MCF 10A (cell line): ENCODE measurements at regions not wholly inside any gene's neighbourhood (a gene's known extent, or its start where the extent isn't known, plus 50 kb on each side); places are given as distances from the start of the nearest gene placed in this dataset.

Source experiments
- BruUV-seq: library from RNA; stranded (reverse); fragments of 400-500 nt; replicated peaks from 2 replicates; lab custom pipeline; 2021; lab: Mats Ljungman, UMichigan
- CTCF ChIA-PET: fragments of 300-600 bp; sonication (Branson Sonifier 250); formaldehyde crosslinking; extraction: SDS; loops from one replicate; lab custom pipeline; 2021; ENCODE audit warnings: antibody characterized with exemption, inconsistent platforms; lab: Yijun Ruan, JAX
- POLR2A ChIA-PET: fragments of 300-600, 350-650 bp; sonication (Branson Sonifier 250); formaldehyde crosslinking; extraction: SDS; loops from one replicate; lab custom pipeline; 2020; ENCODE audit warnings: antibody characterized with exemption, inconsistent platforms; lab: Yijun Ruan, JAX
- DNase-seq: peaks from one replicate; pipeline ENCODE4 v3.0.0-alpha.2; 2018; ENCODE audit not compliant: unreplicated experiment
- H3K27ac Mint-ChIP-seq: one replicate; pipeline ENCODE4 v1.8.0; 2022; ENCODE audit warnings: mild to moderate bottlenecking, low read depth, mixed read lengths; ENCODE audit not compliant: unreplicated experiment
- H3K27me3 Mint-ChIP-seq: one replicate; pipeline ENCODE4 v1.8.0; 2022; ENCODE audit warnings: mixed read lengths; ENCODE audit not compliant: insufficient read depth, unreplicated experiment
- H3K36me3 Mint-ChIP-seq: one replicate; pipeline ENCODE4 v1.8.0; 2022; ENCODE audit warnings: mild to moderate bottlenecking, moderate library complexity, mixed read lengths; ENCODE audit not compliant: insufficient read depth, unreplicated experiment
- H3K4me1 Mint-ChIP-seq: one replicate; pipeline ENCODE4 v1.8.0; 2022; ENCODE audit warnings: mixed read lengths; ENCODE audit not compliant: insufficient read depth, unreplicated experiment
- H3K4me3 Mint-ChIP-seq: one replicate; pipeline ENCODE4 v1.8.0; 2022; ENCODE audit warnings: mild to moderate bottlenecking, moderate library complexity, mixed read lengths; ENCODE audit not compliant: unreplicated experiment
- H3K9me3 Mint-ChIP-seq: one replicate; pipeline ENCODE4 v1.8.0; 2022; ENCODE audit warnings: mixed read lengths; ENCODE audit not compliant: unreplicated experiment
- intact Hi-C: fragments of 100-400 bp; cut with micrococcal nuclease; formaldehyde crosslinking; loops from 2 replicates; pipeline ENCODE4 v1.14.1; 2022
- TF ChIP-seq, protein P1 (sequence below): fragments of 200-600 bp; IDR thresholded peaks from one replicate; pipeline ENCODE4 v1.8.0; 2022; ENCODE audit warnings: antibody characterized with exemption, mild to moderate bottlenecking; ENCODE audit not compliant: unreplicated experiment

DNA sequence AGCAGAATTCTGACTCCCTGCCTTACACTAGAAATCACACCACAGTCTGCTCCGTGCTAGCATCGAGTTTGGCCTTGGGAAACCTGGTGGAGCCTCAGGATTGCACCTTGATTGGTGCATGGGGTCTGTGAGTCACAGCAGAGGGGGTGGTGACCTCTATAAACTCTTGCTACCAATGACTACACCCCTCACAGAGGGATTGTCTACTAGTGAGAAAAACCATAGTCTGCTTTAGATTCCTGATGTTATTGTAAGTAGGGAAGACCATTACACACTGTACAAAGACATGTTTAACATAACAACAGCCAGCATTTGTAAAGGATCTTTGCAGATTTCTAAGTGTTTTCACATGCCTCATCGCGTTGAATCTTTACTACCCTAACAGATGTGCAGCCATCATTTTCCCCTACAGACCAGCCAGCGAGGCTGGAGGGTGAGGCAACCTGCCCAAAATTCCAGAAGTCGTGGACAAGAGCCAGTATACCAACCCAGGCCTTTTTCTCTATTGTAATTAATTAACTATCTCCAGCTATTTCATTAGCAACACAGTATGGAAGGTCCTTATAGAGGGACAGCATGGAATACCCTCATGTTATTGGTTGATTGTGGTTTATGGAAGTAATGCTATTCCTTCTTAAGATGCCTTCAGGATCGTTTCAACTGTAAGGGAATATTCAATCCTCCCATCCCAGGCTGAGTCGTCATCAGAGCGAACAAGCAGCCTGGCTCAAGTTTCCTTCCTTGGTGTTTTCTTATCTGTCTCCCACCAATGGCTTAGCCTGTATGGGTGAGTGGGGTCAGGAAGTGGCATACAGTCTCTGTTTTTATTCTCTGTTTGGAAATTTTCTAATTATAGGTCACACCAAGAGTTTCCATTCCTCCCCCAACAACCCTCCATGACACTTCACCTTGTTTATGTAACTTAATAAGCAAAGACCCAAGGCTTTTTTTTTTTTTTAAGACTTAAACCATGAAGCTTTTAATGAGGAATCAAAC is 55.9 kb upstream of the KDR start:
- intact Hi-C loops: no loop called here
- H3K36me3 Mint-ChIP-seq: peaks cover 10% of the 10 kb centered on the region
- peaks cover 6% of the 10 kb centered on the region for H3K9me3 Mint-ChIP-seq
- ChIA-PET POLR2A (no interaction called here), CTCF (interaction anchor here (0.7 to 1.0 kb wide), 3 partner anchors 8 to 1124 kb away, joined by 3 to 4 read pairs (median 4); no protein-coding TSS in a partner anchor)
- DNase-seq: no peak
- no TSS peak for BruUV-seq
- TF ChIP-seq, protein P1, sequence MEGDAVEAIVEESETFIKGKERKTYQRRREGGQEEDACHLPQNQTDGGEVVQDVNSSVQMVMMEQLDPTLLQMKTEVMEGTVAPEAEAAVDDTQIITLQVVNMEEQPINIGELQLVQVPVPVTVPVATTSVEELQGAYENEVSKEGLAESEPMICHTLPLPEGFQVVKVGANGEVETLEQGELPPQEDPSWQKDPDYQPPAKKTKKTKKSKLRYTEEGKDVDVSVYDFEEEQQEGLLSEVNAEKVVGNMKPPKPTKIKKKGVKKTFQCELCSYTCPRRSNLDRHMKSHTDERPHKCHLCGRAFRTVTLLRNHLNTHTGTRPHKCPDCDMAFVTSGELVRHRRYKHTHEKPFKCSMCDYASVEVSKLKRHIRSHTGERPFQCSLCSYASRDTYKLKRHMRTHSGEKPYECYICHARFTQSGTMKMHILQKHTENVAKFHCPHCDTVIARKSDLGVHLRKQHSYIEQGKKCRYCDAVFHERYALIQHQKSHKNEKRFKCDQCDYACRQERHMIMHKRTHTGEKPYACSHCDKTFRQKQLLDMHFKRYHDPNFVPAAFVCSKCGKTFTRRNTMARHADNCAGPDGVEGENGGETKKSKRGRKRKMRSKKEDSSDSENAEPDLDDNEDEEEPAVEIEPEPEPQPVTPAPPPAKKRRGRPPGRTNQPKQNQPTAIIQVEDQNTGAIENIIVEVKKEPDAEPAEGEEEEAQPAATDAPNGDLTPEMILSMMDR: no peak
- H3K4me3 Mint-ChIP-seq: no peak overlapping the region
- H3K4me1 Mint-ChIP-seq: peaks cover 30% of the 10 kb centered on the region
- no peak overlapping the region for H3K27ac Mint-ChIP-seq
- H3K27me3 Mint-ChIP-seq: no peaks in the 10 kb centered on the region

DNA sequence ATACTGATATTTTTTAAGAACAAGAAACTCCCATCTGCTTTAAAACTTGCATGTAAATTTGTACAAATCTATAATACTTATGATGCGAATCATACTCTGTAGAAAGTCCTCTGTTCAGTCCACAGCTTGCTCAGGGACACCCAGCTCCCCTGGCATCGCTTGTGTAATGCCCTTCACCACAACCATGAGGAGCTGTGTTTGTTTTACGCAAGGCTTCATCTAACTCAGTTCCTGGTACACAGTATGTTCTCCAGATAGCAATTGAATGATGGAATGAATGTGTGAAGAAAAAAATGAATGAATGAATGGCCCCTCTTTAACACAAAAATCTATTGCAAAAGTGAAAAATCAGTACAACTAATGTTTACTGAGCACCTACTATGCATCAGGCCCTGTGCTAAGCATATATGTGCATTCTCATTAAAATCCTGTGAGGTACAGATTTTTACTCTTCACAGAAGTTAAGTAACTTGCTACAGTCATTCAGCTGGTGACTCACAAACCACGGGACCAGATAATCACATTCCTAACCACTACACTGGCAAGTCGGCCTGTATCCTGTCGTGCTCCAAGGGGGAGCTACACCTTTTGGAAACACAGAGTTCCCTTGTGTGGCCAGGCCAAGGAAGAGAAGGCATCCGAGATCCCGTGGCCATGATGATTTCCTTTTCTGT is 58.7 kb upstream of the KDR start:
- peaks cover 6% of the 10 kb centered on the region for H3K9me3 Mint-ChIP-seq
- H3K4me3 Mint-ChIP-seq: peak overlapping the region; percentile 19
- H3K27ac Mint-ChIP-seq: peak overlapping the region; percentile 84
- CTCF ChIA-PET: interaction anchor here (0.7 to 4.6 kb wide), 37 partner anchors 8 to 1808 kb away, joined by 3 to 31 read pairs (median 5); partner anchors contain the start of gene TMEM165
- peak; percentile 90 for DNase-seq
- intact Hi-C loops: no loop called here
- H3K27me3 Mint-ChIP-seq: no peaks in the 10 kb centered on the region
- POLR2A ChIA-PET: interaction anchor here (0.5 to 2.4 kb wide), 17 partner anchors 9 to 1032 kb away, joined by 3 to 16 read pairs (median 6); no protein-coding TSS in a partner anchor
- no TSS peak for BruUV-seq
- peaks cover 10% of the 10 kb centered on the region for H3K36me3 Mint-ChIP-seq
- H3K4me1 Mint-ChIP-seq: peaks cover 29% of the 10 kb centered on the region
- TF ChIP-seq, protein P1: no peak

DNA sequence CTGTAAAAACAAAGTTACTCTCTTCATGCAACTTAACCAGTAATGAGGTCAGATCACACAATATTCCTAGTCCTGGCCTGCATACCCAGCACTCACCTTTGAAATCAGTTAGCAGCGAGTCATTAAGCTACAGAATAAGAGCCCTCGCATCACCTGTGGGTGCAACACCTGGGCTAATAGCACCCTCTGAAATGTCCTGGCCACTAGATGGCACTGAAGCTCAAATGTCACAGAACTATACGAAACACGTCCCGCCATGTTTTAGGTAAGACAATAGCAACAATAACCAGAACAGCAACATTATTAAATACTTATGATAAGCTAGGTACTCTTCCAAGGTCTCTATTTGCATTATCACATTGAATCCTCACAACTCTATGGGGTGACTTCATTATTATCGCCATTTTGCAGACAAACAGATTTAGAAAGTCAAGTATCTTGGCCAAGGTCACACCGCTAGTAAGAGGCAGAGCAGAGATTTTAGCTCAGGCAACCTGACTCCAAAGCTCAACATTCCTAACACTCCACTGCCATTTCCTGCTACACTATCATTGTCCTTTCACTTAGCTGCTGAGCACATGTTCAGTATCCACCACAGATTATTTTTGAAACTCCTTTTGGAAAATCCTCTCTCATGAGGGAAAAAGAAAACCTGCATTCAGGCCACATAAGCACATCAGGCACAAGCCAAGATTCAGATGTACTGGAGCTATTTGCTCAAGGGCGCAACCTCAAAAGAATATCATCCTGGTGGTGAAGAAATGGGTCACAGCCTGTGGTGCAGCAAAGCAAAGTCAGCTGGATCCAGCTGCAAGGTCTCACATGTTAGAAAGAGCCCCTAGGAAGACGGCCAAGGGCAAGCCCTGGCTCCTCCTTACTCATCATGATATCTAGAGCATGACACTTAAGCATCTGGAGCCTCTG is 59.5 kb upstream of the KDR start:
- Mint-ChIP-seq H3K36me3 (peaks cover 10% of the 10 kb centered on the region), H3K4me1 (peaks cover 29% of the 10 kb centered on the region), H3K4me3 (no peak overlapping the region), H3K27me3 (no peaks in the 10 kb centered on the region), H3K27ac (peak overlapping the region; percentile 84), H3K9me3 (peaks cover 6% of the 10 kb centered on the region)
- TF ChIP-seq, protein P1: peak; percentile 37
- POLR2A ChIA-PET: interaction anchor here (0.5 to 2.4 kb wide), 17 partner anchors 10 to 1031 kb away, joined by 3 to 16 read pairs (median 6); no protein-coding TSS in a partner anchor
- CTCF ChIA-PET: interaction anchor here (0.7 to 4.6 kb wide), 40 partner anchors 9 to 1808 kb away, joined by 3 to 31 read pairs (median 5); partner anchors contain the start of gene TMEM165
- peak; percentile 47 for DNase-seq
- intact Hi-C loops: no loop called here
- no TSS peak for BruUV-seq
